GM21717 (cell line): ENCODE measurements at regions not wholly inside any gene's neighbourhood (a gene's known extent, or its start where the extent isn't known, plus 50 kb on each side); places are given as distances from the start of the nearest gene placed in this dataset.
"Not testable (repeated sequence)": the region's sequence is repeated elsewhere in the genome, so short reads cannot be mapped to it uniquely, and the experiment has no call there.

ENCODE experiments used
- ATAC-seq: cut with Tn5 transposase; IDR thresholded peaks from one replicate; pipeline ENCODE4 v1.9.1; 2021; ENCODE audit warnings: mild to moderate bottlenecking, moderate library complexity; ENCODE audit not compliant: unreplicated experiment

DNA sequence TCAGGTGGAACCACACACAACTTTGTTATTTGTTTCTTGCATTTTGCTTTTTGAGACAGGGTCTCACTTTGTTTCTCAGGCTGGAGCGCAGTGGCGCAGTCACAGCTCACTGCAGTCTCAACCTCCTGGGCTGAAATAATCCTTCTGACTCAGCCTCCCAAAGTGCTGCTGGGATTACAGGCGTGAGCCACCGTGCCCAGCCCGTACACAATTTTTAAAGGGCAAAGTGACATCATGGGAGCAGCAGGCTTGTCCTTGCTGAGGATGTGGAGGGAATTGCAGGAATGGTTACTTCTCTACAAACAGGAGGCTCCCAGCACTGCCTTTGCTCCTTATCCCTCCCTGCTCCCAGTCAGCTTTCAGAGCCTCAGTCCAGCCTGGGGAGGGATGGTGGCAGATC lies 355.9 kb upstream of the KLHL29 start:
- no peak for ATAC-seq

DNA sequence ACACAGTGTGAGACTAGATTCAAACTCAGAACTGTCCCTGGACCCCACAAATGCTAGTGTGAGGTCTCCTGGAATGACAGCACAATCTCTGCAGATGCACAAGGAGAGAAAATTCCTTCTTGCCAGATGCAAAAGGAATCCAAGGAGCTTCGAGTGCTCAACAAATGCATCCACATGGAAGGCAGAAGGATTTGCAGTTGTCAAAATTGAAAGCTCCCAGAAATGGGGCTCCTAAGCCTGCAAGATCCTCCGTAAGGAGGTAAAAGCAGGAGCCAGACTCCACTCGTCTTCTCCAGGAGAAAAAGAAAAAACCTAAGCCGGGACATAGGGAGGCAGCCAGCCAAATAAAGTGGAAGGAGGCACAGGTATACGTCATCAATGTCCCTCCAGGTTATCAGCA lies 355.0 kb upstream of the KLHL29 start:
- ATAC-seq: no peak

DNA sequence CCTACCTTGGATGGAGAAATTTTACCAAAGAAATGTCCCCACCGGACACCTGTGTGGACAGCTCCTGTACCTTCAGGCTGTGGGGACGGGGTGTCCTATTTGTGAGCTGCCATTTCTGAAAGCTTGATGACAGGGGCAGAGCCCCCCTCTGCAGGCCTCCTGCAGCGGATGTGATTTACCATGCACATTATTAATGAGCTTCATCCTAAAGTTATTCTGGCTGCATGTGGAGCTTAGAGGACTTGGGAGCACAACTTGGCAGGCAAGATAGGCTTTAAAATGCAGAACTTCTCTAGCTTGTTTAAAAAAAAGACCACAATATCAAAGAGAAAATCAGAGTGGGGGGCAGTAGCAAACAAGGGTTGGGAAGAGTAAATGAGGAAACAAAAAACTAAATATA lies 350.0 kb upstream of the KLHL29 start:
- ATAC-seq: no peak

DNA sequence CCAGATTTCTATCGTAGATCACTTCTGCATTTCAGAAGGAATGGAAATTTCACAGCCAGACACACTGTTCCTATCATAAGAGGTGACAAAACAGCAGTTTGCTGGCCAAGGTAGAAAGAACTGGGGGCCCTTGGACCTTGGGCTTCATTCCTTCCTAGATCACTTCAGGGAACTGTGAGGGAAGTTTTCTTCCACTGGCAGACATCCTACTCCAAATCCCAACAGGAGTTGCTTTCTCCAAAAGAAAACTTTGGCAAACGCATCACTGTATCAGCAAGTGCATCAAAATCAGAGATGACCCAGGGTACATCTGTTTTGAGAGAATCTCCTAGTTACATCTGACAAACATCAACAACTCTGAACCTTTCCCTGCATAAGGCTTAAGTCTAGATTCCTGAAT lies 348.4 kb upstream of the KLHL29 start:
- no peak for ATAC-seq

DNA sequence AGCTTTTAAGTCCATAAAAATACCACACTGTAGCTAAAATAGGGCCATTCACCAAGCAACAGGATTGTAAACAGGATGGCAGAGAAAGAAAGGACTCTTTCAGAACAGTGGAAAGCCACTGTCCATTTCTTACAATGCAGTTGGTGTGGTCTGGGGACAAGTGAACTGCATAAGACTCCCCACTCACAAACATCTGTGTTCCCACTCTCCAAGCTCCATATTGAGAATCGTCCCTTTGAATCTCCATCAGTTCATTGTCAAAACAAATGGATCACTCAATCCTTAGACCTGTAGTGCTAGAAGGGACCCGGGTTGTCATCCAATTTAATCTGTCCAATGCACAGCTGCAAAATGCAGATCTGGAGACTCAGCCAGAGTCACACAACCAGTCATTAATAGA lies 347.4 kb upstream of the KLHL29 start:
- ATAC-seq: no peak

DNA sequence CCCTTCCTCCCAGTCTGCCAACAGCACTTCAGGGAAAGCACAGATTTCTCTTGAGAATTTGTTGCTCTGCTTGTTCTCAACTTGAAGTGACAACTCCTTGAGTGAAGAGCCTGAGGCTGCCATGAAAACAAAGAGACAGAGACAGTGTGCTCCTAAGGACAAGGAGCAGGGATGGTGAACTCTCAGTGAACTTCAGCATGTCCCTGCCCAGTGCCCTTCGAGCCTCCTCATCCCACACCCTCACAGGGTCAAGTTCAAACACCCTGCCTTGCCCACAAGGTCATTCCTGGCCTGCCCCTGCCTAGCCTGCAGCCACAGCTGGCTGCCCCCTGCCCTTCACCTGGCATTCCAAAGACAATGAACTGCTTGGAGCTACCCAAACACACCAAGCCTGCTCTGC lies 343.5 kb upstream of the KLHL29 start:
- ATAC-seq: no peak

DNA sequence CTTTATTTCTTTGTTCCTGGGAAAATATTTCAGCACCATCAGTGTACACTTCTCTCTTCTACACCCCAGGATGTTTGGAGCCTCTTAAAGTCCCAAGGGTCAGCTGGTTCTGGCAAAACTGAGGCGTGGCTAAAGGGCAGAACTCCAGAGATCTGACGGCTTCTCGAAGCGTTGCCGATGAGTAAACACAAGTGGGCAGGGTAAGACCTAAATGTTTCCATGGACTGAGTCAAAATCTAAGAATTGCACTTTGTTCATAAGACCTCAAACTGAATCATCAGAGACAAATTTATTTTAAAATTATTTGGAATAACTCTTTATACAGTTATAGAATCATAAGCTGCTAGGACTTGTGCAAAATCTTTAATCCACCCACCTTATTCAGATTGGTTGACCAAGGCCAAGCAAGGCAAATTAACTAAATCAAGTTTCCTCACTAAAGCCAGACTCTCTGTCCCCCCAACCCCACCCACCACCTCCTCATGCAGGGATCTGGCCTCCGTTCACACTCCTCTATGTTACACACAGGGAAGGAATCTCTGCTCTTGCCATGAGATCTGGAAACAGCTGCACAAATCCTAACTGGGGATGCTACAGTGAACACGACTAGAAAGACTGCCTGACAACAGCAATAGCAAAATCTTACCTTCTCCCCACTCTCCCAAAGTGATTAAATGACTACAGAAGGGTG lies 342.6 kb upstream of the KLHL29 start:
- no peak for ATAC-seq

DNA sequence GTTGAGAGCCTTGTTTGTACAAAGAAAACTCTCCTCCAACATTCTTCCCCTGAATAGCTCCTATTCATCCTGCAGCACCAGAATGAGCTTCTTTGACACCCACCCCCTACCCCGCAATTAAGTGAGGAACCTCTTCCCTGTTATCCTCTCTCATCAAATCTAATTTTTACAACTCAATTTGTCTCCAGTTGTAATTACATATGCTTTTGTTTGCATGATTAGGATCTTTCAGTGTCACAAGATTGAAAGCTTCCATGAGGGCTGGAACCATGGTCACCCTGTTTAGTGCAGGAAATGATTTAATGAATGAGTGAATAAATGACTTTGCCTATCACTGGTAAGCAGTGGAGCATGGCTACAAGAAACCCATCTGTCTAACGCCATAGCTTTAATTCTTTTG lies 334.6 kb upstream of the KLHL29 start:
- no peak for ATAC-seq

DNA sequence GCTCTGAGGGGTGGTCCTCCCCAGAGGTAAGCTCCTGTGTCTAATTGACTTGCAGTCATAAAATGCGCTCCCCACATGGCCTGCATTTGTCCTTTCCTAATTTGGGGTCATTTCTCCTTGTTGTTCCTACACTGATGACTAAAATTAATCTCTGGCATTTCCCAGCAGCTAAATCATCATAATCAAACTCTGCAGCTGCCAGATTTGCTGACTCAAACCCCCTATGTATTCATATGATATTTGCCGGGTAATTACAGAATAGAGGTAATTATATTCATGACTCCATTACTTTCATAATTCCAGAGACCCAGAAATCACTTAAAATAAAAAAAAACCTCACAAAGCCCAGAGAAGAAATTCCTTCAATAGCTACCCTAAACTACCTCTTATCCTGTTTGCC lies 331.4 kb upstream of the KLHL29 start:
- no peak for ATAC-seq

DNA sequence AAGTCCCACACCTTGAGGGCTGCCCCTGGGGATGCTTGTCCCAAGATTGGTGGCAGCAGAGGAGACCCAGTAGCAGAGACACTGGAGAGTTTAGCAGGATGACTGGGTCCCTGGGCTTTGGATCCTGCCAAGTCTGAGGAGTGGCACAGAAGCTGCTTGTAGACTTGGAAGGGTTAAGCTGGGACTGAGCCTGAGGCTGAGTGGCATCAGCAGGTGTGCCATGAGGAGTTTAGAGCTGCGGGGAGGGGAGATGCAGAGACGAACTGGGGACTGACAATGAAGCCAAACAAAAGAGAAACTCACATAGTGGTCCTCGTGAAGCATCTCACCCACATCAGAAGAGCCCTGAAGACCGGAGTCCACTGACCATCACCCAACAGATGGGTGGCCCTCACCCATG lies 329.7 kb upstream of the KLHL29 start:
- no peak for ATAC-seq

DNA sequence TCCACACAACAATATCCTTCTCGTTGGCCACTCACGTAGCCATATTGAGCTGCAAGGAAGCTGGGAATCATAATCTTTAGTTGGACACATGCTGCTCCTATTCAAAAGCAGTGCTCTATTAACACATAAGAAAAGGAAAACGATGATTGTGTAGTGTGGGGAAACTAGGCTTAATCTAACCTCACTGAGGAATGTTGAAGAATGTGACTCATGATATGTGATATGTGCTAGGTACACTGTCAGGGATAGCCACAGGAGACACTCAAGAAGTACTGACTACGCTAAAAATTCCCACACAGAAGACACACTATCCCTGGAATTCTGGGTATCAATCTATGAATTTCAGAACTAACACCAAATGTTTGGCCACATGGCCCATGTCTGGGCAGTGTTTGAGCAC lies 328.1 kb upstream of the KLHL29 start:
- ATAC-seq: not testable (repeated sequence)

DNA sequence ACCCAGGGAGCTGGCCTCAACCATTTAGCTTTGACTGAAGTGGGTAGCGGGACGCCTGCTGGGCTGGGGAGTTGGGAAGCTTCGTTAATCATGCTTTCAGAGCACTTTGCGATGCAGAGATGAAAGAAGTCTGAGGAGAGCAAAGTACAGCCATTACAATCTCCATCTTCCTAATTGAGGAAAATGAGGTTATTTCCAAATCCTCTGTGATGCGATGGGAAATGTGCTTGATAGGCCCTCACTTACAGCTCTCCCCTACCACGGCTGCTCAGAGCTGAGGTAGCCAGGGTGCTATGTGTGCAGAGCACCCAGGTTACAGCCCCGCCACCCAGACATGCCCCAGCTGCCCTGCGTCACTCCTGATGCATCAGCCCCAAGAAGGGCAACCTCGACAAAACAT lies 326.5 kb upstream of the KLHL29 start:
- ATAC-seq: no peak

DNA sequence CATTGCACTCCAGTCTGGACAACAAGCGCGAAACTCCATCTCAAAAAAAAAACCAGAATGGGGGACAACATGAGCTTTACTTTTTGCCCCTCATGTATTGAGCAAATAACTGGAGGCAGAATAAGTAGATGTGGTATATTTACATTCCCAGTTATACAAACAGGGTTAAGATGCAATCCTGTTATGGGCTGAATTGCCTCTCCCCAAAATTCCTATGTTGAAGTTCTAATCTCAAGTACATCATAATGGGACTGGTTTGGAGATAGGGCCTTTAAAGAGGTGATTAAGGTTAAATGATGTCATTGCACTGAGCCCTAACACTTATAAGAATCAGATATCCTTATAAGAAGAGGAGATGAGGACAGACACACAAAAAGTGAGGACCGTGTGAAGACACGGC lies 319.8 kb upstream of the KLHL29 start:
- no peak for ATAC-seq

DNA sequence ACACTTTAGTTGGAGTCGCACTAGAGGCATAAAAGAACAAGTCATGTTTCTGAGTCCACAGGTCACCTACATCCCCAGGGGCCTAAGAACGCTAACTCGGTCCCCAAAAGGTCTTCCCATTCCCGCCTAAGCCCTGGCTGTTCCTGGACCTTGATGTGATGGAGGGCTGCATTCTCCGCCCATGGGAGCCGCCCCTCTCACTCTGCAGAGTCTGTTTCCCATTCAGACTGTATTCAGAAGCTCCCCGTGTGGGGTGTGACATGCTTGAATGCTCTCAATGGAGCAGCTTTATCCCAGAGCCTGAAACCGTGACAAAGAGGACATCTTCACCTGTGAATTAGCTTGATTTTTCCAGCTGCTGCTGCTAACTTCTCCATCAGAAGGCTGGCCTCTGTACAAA lies 319.0 kb upstream of the KLHL29 start:
- ATAC-seq: no peak

DNA sequence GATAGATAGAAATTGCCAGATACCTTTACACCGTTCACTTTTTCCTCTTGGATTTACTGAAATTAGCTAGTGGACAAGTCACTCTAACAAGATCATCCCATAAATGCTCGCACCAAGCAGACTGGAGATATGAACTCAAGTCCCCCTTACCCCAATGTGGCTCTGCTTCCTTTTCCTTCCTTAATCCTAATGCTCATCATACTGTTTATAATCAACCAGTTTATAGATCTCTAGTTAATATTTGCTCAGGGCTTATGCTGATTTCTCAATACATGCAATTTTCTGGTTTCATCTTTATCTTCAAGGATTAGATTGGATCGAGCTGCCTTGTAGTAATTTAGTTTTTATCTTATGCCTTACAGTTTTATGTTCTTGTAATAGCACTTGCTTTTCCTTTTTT lies 318.3 kb upstream of the KLHL29 start:
- ATAC-seq: no peak

DNA sequence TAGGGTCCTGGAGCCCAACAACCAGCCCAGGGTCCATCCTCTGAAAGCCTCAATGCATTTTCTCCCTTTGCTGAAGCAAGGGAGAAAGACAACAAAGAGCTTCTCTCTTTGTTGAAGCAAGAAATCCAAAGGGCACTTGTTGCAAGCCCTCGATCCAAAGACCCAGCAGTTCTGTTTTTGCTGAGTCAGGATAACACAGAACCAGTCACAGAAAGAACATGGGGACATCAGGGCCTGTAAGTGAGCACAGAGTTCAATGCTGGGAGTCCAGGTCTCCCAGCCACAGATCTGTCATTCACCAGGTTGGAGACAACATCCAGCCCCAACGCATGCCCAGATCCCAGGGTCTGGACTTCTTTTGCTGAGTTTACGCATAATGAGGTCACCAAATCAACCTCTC lies 315.8 kb upstream of the KLHL29 start:
- ATAC-seq: no peak

DNA sequence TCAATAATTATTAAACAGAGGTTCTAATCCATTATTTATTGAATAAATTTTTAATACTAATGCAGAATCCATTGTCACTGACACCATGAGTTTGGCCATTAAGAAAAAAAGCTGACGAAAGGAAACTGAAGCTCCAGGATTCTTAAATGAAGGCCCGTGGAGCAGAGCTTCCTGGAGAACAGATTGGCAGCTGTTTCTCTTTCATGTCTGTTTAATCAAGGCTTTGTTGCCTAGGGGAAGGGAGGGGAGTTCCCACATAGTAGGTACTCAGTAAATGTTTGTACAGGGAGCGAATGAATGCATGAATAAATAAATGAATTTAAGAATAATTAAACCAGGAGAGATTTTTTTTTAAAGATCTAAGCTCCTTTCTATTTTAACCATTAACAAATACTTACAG lies 315.1 kb upstream of the KLHL29 start:
- no peak for ATAC-seq

DNA sequence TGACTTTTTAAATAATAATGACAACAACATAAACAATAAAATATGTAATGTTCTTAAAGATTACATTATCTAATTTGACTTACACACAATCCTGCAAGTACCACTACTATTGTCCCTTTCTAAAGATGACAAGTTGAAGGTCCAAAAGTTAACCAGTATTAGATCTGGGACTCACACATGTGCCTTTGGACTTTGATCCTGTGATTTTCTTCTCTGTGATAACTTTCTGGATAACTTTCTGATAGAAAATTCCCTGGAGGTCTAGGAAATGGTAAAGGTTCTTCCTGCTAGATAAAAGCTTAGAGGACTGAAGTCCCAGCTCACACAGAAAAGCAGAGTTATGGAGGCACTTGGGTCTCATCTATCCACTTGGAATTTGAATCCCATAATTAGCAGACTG lies 311.9 kb upstream of the KLHL29 start:
- no peak for ATAC-seq

DNA sequence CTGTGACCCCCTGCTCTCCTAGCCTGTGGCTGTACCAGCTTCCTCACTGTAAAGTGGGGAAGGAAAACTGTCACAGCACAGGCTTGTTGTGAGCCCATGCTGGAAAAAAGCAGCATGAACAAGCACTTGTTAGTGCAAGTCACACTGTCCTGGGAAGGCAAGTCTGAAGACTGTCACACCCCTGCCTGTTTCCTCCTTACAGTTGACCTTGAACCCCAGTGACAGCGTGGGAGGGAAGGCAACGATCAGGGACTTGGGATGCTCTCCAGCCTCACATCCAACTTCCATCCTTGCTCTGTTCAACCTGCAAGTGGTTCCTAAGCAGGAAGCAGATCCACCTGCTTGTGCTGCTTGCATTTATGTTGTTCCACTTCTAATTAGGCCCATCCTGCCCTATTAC lies 311.3 kb upstream of the KLHL29 start:
- ATAC-seq: no peak

DNA sequence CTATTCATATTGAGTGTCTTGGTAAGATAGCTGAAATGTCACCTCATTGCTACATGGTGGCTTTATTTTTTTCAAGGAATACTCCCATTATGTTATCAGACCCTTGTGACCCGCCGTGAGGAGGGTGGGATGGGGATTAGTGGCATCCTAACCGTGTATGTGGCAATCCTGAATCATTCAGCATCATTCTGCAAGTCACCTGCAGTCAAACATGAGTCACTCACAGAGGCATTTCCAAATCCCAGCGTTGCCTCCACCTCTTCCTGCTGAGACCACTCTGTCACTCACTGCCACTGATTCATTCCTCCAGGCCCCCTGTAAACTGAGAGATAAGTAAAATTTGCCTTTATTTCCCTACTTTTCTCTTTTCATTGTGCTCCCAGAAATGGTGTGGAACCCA lies 307.4 kb upstream of the KLHL29 start:
- ATAC-seq: no peak

DNA sequence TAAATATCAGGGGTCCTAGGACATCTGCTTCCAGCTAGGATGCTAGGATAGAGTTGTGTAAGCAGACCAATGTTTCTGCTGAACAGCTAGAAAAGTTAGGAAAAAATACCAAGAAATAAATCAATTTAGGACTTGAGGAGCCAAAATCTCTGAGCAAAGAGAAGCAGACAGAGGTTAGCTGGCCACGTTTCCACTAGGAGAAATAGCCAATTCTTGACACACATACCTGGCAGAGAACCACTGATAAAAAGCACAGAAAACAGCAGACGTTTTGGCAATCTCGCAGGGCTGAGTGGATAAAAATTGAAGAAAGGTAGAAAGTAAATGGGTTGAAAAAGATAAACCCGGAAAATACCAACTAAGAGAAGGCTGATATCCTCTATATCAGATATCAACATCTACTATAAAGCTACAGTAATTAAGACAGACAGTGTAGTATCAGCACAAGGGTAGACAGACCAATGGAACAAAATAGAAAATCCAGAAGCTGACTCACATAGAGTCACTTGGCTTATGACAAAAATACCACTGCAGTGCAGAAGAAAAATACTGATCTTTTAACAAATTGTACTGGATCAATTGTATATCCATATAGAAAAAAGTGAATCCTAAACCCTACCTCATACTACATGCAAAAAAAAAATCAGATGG lies 306.1 kb upstream of the KLHL29 start:
- ATAC-seq: no peak

DNA sequence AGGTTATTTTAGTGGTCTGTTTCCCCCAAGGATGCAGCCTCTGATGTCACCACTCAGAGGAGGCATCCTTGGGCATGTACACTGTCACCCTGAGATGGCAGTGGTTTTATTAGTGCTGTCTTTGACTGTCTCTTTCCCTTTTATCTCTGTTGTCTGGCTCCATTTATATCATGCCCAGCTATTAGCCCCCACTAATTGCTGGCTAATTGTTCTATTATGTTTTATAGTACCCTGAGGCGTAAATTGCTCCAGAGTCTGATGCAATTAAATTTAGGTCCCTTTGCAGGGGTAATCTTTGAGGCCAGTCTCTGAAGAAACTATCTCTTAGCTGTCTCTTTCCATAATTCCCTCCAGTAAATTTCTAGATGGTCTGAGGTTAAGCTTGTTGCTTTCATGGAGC lies 301.0 kb upstream of the KLHL29 start:
- no peak for ATAC-seq

DNA sequence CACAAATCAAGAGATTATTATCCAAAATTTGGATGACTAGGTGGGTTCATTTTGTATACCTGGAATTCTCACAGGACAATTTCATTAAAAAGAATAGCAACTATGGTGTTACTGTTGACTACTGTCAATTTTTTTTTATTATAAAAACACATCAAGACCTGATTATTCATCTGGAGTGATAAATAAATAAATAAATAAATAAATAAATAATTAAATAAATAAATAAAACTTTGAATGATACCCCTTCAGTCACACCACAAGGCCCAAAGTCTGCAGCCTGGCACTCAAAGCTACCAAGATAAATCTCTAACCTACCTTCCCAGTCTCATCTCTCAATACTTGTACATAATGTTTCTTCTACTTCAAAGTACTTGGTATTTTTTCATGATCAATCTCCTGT lies 294.0 kb upstream of the KLHL29 start:
- ATAC-seq: no peak
